Transverse colon (tissue), 4 donors: ENCODE measurements at regions not wholly inside any gene's neighbourhood (a gene's known extent, or its start where the extent isn't known, plus 50 kb on each side); places are given as distances from the start of the nearest gene placed in this dataset.

Experiments
- DNase-seq: peaks from one replicate; pipeline ENCODE4 v3.0.0-alpha.2; 2019
- H3K27ac ChIP-seq, 4 donors: fragments of 200-600 bp; sonication (generic); 2 replicates each; pipeline ENCODE4 v1.5.1; 2016 to 2018; ENCODE audit warnings: inconsistent platforms in 4 of 4
- H3K27me3 ChIP-seq: fragments of 200-600 bp; sonication (generic); 2 replicates; pipeline ENCODE4 v1.5.1; 2017; ENCODE audit warnings: inconsistent platforms
- H3K36me3 ChIP-seq, 4 donors: fragments of 200-600 bp; sonication (generic); 2 replicates each; pipeline ENCODE4 v1.5.1; 2017 to 2019; ENCODE audit warnings: inconsistent platforms in 4 of 4
- H3K4me1 ChIP-seq, 4 donors: fragments of 200-600 bp; sonication (generic); 2 replicates each; pipeline ENCODE4 v1.5.1; 2017 to 2020; ENCODE audit warnings: inconsistent platforms in 4 of 4
- H3K4me3 ChIP-seq, 4 donors: fragments of 200-600 bp; sonication (generic); 1 replicate in 1 of 4; 2 replicates in 3 of 4; pipeline versions ENCODE4 v1.5.1 to v1.6.1; 2017 to 2019; ENCODE audit warnings: inconsistent platforms in 4 of 4
- H3K9me3 ChIP-seq, 2 donors: fragments of 200-600 bp; sonication (generic); 2 replicates each; pipeline ENCODE4 v1.5.1; 2017 to 2019; ENCODE audit warnings: inconsistent platforms in 2 of 2
- CTCF ChIP-seq, 5 experiments: fragments of 200-600 bp in 3 of 5; fragments of 450-650 bp in 2 of 5; sonication (generic) in 3 of 5; IDR thresholded peaks; 1 replicate in 2 of 5; 2 replicates in 3 of 5; pipeline ENCODE4 v1.5.1; 2016 to 2017; ENCODE audit warnings: antibody characterized with exemption in 5 of 5, inconsistent platforms in 3 of 5, mild to moderate bottlenecking in 2 of 5, moderate library complexity in 1 of 5
- EP300 ChIP-seq: sonication (generic); formaldehyde crosslinking; IDR thresholded peaks from one replicate; pipeline ENCODE4 v1.6.1; 2017; ENCODE audit warnings: antibody characterized with exemption, low read depth
- POLR2A ChIP-seq: fragments of 450-650 bp; IDR thresholded peaks from one replicate; pipeline ENCODE4 v1.6.1; 2016; ENCODE audit warnings: antibody characterized with exemption, mild to moderate bottlenecking, moderate library complexity
- POLR2AphosphoS5 ChIP-seq, 3 donors: sonication (generic); formaldehyde crosslinking; IDR thresholded peaks; one replicate each; pipeline ENCODE4 v1.6.1; 2016; ENCODE audit warnings: antibody characterized with exemption in 3 of 3
- WGBS, 2 donors: methylation state at CpG; one replicate each; pipeline ENCODE4 v1.1.5; 2018; ENCODE audit warnings: low coverage in 1 of 2; 5-methylcytosine and 5-hydroxymethylcytosine counted together
- in situ Hi-C, 4 donors: fragments of 200-750 bp; cut with MboI; loops; one replicate each; pipeline versions ENCODE4 v1.15.0 to v1.15.1; 2017; ENCODE audit warnings: low sequenced_read_pairs in 3 of 4, low pct_ligation_motif_present in 1 of 4, low pct_unique_long_range_greater_than_20kb in 1 of 4
- intact Hi-C: fragments of 100-400 bp; cut with DNase I; formaldehyde crosslinking; loops from one replicate; pipeline ENCODE4 v1.15.1; 2023; ENCODE audit warnings: low total_unique reads

- no peak for DNase-seq
- no peak overlapping the region for H3K27ac ChIP-seq
- 35 to 47% methylated on average over 3 of the region's 3 CpGs for WGBS, 2 donors
- H3K4me1 ChIP-seq, result no peaks in the 10 kb centered on the region
- H3K27me3 ChIP-seq, result no peaks in the 10 kb centered on the region
- intact Hi-C loops (no loop called here), in situ Hi-C loops (no loop called here)
- H3K36me3 ChIP-seq, result no peaks in the 10 kb centered on the region
- TF ChIP-seq POLR2AphosphoS5 (IDR thresholded peaks at IDR 0.05) (no peak), POLR2A (no peak), CTCF (IDR thresholded peaks at IDR 0.05) (no peak), EP300 (no peak)
- peaks cover 0 to 6% of the 10 kb centered on the region in 2 donors for H3K9me3 ChIP-seq
- no peak overlapping the region for H3K4me3 ChIP-seq
Observed at GRCh38 chr11:37988031-37988430, 1390.0 kb upstream of the RAG2 start.

- H3K27me3 ChIP-seq, result no peaks in the 10 kb centered on the region
- TF ChIP-seq EP300 (no peak), POLR2A (no peak), POLR2AphosphoS5 (IDR thresholded peaks at IDR 0.05) (no peak), CTCF (IDR thresholded peaks at IDR 0.05) (no peak)
- H3K4me3 ChIP-seq, result no peak overlapping the region
- no peak overlapping the region for H3K27ac ChIP-seq
- intact Hi-C loops (no loop called here), in situ Hi-C loops (no loop called here)
- WGBS, 2 donors, result 33 to 44% methylated on average over 1 of the region's 1 CpG
- H3K9me3 ChIP-seq, result no peaks in the 10 kb centered on the region
- H3K4me1 ChIP-seq, result no peaks in the 10 kb centered on the region
- H3K36me3 ChIP-seq, result no peaks in the 10 kb centered on the region
- no peak for DNase-seq
Observed at GRCh38 chr11:37984991-37985390, 1387.0 kb upstream of the RAG2 start.

- no peak for DNase-seq
- TF ChIP-seq POLR2A (no peak), EP300 (no peak), CTCF (IDR thresholded peaks at IDR 0.05) (no peak), POLR2AphosphoS5 (IDR thresholded peaks at IDR 0.05) (no peak)
- Histone ChIP-seq H3K4me3 (no peak overlapping the region), H3K27me3 (no peaks in the 10 kb centered on the region), H3K9me3 (no peaks in the 10 kb centered on the region), H3K36me3 (no peaks in the 10 kb centered on the region), H3K4me1 (no peaks in the 10 kb centered on the region), H3K27ac (no peak overlapping the region)
- 75% methylated on average over 1 of the region's 1 CpG; no CpG with 5 or more reads in 1 of the 2 donors for WGBS, 2 donors
- in situ Hi-C loops (no loop called here), intact Hi-C loops (no loop called here)
Observed at GRCh38 chr11:37978647-37979046, 1380.6 kb upstream of the RAG2 start.

- in situ Hi-C loops, result no loop called here
- intact Hi-C loops, result no loop called here
- Histone ChIP-seq H3K27me3 (no peaks in the 10 kb centered on the region), H3K27ac (no peak overlapping the region), H3K4me1 (no peaks in the 10 kb centered on the region), H3K4me3 (no peak overlapping the region), H3K36me3 (no peaks in the 10 kb centered on the region), H3K9me3 (no peaks in the 10 kb centered on the region)
- TF ChIP-seq CTCF (IDR thresholded peaks at IDR 0.05) (no peak), EP300 (no peak), POLR2AphosphoS5 (IDR thresholded peaks at IDR 0.05) (no peak), POLR2A (no peak)
- 75 to 83% methylated on average over 1 to 2 of the region's 2 CpGs for WGBS, 2 donors
- no peak for DNase-seq
Observed at GRCh38 chr11:37973941-37974340, 1375.9 kb upstream of the RAG2 start.
